Upper lobe of left lung (tissue), 4 donors: ENCODE measurements at regions not wholly inside any gene's neighbourhood (a gene's known extent, or its start where the extent isn't known, plus 50 kb on each side); places are given as distances from the start of the nearest gene placed in this dataset.

Source experiments
- POLR2AphosphoS5 ChIP-seq, 2 donors: sonication (generic); formaldehyde crosslinking; IDR thresholded peaks; one replicate each; pipeline ENCODE4 v1.5.1; 2017; ENCODE audit warnings: antibody characterized with exemption in 2 of 2
- TF ChIP-seq, protein P1 (sequence below), 6 experiments: fragments of 450-650 bp in 4 of 6; fragments of 200-600 bp in 2 of 6; sonication (generic) in 2 of 6; IDR thresholded peaks; one replicate each; pipeline ENCODE4 v1.5.1; 2016 to 2019; ENCODE audit warnings: antibody characterized with exemption in 6 of 6

DNA sequence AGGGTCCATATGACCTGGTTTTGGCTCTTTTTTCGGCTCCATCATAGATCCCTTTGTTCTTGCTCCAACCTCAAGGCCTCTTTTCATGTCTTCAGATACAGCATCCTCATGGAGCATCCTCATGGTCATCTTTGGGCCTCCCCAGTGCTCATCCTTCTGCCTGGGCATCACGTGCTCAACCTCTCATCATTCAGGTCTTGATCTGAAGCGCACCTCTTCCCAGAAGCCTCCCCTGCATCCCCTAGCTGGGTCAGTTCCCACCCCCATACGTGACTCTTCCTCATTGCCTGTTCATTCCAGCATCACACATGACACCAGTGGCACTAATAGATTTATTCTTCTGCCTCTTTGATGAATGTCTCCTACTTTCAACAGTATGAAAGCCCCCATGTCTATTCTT lies 192.2 kb downstream of the MIAT start:
- no peak for TF ChIP-seq POLR2AphosphoS5 (IDR thresholded peaks at IDR 0.05)
- TF ChIP-seq, protein P1, sequence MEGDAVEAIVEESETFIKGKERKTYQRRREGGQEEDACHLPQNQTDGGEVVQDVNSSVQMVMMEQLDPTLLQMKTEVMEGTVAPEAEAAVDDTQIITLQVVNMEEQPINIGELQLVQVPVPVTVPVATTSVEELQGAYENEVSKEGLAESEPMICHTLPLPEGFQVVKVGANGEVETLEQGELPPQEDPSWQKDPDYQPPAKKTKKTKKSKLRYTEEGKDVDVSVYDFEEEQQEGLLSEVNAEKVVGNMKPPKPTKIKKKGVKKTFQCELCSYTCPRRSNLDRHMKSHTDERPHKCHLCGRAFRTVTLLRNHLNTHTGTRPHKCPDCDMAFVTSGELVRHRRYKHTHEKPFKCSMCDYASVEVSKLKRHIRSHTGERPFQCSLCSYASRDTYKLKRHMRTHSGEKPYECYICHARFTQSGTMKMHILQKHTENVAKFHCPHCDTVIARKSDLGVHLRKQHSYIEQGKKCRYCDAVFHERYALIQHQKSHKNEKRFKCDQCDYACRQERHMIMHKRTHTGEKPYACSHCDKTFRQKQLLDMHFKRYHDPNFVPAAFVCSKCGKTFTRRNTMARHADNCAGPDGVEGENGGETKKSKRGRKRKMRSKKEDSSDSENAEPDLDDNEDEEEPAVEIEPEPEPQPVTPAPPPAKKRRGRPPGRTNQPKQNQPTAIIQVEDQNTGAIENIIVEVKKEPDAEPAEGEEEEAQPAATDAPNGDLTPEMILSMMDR (IDR thresholded peaks at IDR 0.05) = no peak
